Mucosa of descending colon (tissue), 3 donors: ENCODE measurements at regions not wholly inside any gene's neighbourhood (a gene's known extent, or its start where the extent isn't known, plus 50 kb on each side); places are given as distances from the start of the nearest gene placed in this dataset.

Experiments
- ATAC-seq: fragments of 200-7000 bp; cut with Tn5 transposase; one replicate; pipeline ENCODE4 v1.9.1; 2020; ENCODE audit warnings: mild to moderate bottlenecking, moderate library complexity
- DNase-seq, 3 donors: peaks; one replicate each; pipeline ENCODE4 v3.0.0-alpha.2; 2020
- H3K36me3 ChIP-seq: fragments of 200-600 bp; one replicate; pipeline ENCODE4 v1.8.0; 2021; ENCODE audit warnings: low read depth, mild to moderate bottlenecking
- H3K4me1 ChIP-seq: fragments of 200-600 bp; one replicate; pipeline ENCODE4 v1.8.0; 2021; ENCODE audit warnings: low read depth, mild to moderate bottlenecking
- H3K4me3 ChIP-seq: fragments of 200-600 bp; one replicate; pipeline ENCODE4 v1.8.0; 2021; ENCODE audit warnings: mild to moderate bottlenecking
- H3K9me3 ChIP-seq: fragments of 200-600 bp; one replicate; pipeline ENCODE4 v1.8.0; 2021; ENCODE audit warnings: mild to moderate bottlenecking
- intact Hi-C, 2 donors: fragments of 100-400 bp; cut with DNase I in 1 of 2; cut with micrococcal nuclease in 1 of 2; formaldehyde crosslinking; loops; one replicate each; pipeline versions ENCODE4 v1.11.0 to v1.11.1; 2022; cut with DNase I, micrococcal nuclease
- TF ChIP-seq, protein P1 (sequence below): fragments of 200-600 bp; IDR thresholded peaks from one replicate; pipeline ENCODE4 v1.8.0; 2022; ENCODE audit warnings: antibody characterized with exemption, mild to moderate bottlenecking
- donor health status: DM: no; HTN: no; CAD: no; lungs with moderate emphysema.
- donor health status: DM: no; HTN: no; CAD: no.
- donor health status: DM: no; HTN: yes; CAD: no.

DNA sequence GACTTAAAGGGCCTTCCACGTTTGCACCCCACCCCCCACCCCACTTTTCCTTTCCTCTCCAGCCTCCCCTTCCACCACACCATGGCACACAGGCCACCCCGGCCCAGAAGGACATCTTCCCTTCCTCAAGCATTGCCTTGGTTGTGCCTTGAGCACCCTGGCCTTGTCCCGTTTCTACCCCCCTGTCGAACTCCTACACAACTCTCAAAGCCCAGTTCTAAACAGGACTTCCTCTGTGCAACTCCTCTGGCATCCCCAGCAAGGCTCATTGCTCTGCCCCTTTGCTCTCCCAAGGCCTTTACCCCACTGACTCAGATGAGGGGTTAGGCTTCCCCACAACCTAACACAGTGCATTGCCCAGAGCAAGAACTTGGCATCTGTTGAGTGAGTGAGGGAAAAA lies 136.1 kb downstream of the HERPUD2 start:
- Histone ChIP-seq H3K36me3 (no peaks in the 10 kb centered on the region), H3K4me3 (no peak overlapping the region), H3K4me1 (no peaks in the 10 kb centered on the region), H3K9me3 (no peaks in the 10 kb centered on the region)
- intact Hi-C loops, result no loop called here
- ATAC-seq (no peak), DNase-seq (no peak)
- TF ChIP-seq, protein P1, sequence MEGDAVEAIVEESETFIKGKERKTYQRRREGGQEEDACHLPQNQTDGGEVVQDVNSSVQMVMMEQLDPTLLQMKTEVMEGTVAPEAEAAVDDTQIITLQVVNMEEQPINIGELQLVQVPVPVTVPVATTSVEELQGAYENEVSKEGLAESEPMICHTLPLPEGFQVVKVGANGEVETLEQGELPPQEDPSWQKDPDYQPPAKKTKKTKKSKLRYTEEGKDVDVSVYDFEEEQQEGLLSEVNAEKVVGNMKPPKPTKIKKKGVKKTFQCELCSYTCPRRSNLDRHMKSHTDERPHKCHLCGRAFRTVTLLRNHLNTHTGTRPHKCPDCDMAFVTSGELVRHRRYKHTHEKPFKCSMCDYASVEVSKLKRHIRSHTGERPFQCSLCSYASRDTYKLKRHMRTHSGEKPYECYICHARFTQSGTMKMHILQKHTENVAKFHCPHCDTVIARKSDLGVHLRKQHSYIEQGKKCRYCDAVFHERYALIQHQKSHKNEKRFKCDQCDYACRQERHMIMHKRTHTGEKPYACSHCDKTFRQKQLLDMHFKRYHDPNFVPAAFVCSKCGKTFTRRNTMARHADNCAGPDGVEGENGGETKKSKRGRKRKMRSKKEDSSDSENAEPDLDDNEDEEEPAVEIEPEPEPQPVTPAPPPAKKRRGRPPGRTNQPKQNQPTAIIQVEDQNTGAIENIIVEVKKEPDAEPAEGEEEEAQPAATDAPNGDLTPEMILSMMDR, result no peak

DNA sequence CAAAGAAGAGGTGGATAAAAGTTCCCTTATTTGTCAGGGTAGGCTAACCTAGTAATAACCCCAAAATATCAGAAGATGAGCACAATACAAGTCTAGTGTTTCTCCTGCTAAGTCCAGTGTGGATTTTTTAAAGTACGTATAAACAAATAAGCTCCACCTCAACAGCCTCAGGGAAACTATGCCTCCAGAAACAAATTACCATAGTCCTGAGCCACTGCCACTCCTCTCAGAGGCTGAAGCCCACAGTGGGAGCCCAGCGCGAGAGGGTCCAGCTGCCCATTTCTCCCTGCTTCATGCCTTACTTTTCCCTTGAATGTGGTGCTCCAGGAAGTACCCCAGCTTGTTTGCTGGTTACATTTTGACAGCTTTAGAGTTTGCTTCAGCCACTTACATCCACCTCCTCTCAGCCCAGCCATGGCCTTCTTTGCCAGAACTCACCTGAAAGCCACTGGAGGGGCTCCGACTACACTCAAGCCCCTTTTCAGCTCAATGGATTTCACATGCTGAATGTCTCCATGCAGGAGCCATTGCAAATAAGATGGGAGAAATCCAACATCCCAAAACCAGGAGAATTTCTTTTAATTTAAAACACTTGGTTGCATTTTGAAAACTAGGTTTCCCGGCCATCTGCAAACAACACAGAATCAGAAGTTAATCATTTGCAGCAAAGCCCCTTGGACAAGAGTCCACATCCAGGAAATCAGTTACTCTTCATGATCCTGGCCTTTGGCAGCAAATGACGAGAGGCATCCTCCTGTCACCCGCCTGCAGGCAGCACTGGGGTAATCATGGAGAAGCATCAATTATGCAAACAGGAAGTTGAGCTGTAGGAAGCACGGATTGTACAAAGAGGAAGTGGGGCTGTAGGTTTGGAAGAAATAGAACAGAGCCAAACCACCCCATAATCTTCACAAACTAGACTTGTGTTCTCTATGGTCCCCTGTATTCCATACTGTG lies 138.1 kb downstream of the HERPUD2 start:
- Histone ChIP-seq H3K4me3 (no peak overlapping the region), H3K36me3 (no peaks in the 10 kb centered on the region), H3K4me1 (peaks cover 14% of the 10 kb centered on the region), H3K9me3 (no peaks in the 10 kb centered on the region)
- no peak for ATAC-seq
- no peak for DNase-seq
- intact Hi-C loops, result no loop called here
- TF ChIP-seq, protein P1, result no peak

DNA sequence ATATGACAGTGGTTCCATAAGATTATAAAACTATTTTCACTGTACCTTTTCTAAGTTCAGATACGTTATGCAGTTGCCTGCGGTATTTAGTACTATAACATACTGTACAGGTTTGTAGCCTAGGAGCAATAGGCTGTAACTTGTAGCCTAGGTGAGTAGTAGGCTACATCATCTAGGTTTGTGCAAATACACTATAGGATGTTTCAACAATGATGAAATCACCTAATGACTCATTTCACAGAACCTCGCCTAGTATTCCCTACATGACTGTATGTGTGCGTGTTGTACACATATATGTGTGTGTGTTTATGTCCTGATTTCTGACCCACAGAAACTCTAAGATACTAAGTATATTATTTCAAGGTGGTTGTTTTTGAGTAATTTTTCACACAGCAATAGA lies 139.0 kb downstream of the HERPUD2 start:
- H3K36me3 ChIP-seq, result no peaks in the 10 kb centered on the region
- intact Hi-C loops, result no loop called here
- DNase-seq (no peak), ATAC-seq (peak; percentile 32)
- H3K4me3 ChIP-seq, result no peak overlapping the region
- TF ChIP-seq, protein P1, result no peak
- H3K4me1 ChIP-seq, result peaks cover 14% of the 10 kb centered on the region
- no peaks in the 10 kb centered on the region for H3K9me3 ChIP-seq

DNA sequence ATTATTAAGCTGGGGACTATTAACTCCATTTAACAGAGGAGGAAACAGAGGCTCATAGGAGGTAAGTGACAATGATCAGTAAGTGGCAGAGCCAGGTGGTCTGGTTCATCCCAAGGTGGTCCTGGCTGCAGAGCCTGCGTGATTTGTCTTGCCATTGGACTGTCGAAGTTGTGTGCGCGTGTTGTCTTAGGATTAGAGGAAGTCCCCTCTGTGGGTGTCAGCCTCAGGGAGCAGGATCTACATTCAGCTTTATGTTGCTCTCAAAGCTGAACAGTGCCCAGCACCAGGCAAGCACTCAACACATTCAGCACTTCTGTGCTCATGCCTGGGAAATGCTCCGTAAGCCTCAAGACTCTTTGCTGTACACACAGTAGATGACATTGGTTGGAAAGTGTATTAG lies 139.5 kb downstream of the HERPUD2 start:
- Histone ChIP-seq H3K36me3 (no peaks in the 10 kb centered on the region), H3K9me3 (no peaks in the 10 kb centered on the region), H3K4me3 (no peak overlapping the region), H3K4me1 (peaks cover 14% of the 10 kb centered on the region)
- no peak for DNase-seq
- TF ChIP-seq, protein P1, result no peak
- intact Hi-C loops, result no loop called here
- ATAC-seq, result no peak

DNA sequence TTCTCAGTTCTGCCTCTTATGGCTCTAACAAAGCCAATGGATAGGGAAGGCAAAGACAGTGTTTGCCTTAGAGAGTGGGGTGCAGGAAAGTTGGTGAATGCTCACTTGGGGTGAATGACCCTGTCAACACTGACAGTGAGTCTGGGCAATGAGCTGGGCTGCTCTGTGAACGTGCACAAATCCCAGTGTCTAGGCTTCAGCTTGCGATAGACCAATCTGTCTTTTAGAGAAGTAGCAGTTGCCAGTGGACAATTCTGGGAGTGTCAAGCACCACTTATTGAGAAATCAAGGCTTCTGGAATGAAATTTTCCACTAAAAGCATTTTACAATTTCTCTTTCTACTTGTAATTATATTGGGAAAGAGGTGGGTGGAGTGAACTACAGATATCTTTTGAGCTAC lies 141.4 kb downstream of the HERPUD2 start:
- intact Hi-C loops, result no loop called here
- ATAC-seq (no peak), DNase-seq (no peak)
- no peaks in the 10 kb centered on the region for H3K9me3 ChIP-seq
- H3K4me3 ChIP-seq, result no peak overlapping the region
- H3K36me3 ChIP-seq, result no peaks in the 10 kb centered on the region
- TF ChIP-seq, protein P1, result no peak
- peaks cover 14% of the 10 kb centered on the region for H3K4me1 ChIP-seq
